ENCODE measurements at regions not wholly inside any gene's neighbourhood (a gene's known extent, or its start where the extent isn't known, plus 50 kb on each side); places are given as distances from the start of the nearest gene placed in this dataset.

GRCh38 chr4:111512081-111512783 is 633.0 kb upstream of the FAM241A start:
- no peak for ATAC-seq

GRCh38 chr4:111519683-111520082 is 625.6 kb upstream of the FAM241A start:
- ATAC-seq: no peak

GRCh38 chr4:111530446-111530845 is 614.8 kb upstream of the FAM241A start:
- ATAC-seq: no peak

DNA sequence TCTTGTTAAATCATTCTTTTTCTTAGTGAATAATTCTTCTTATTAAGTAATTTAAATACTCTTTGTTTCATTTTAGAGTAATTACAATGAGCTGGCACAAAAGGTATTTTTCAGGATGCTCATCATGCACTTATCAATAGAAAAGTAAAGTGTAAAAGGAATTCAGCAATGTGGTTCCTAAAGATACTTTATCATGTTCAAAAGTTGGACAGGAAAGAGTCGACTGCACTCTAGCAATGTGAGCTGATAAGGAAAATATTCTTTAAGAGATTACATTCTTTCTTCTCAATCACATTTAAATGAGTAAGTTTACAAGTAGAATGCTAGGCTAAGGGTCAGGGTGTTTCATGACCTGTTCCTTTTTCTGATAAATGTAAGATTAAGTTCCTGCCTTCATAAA is 609.5 kb upstream of the FAM241A start:
- no peak for ATAC-seq

DNA sequence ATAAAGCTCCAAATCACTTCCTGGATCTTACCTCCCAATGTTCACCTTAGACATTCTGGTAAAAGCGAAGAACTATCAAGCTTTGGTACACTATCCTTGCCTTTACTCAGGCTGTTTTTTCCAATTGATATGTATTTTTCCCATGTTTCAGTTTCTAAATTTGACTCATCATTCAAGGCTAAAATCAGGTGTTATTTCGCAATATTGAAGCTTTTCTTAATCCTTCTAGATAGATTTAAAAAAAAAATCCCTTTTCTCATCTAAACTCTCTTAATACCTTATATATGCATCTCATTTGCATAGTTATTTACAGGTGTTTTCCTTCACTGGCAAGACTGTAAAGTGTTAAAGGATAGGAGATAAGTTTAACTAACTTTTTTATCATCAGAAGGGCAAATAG is 608.1 kb upstream of the FAM241A start:
- no peak for ATAC-seq

GRCh38 chr4:111537871-111538270 is 607.4 kb upstream of the FAM241A start:
- ATAC-seq: no peak

DNA sequence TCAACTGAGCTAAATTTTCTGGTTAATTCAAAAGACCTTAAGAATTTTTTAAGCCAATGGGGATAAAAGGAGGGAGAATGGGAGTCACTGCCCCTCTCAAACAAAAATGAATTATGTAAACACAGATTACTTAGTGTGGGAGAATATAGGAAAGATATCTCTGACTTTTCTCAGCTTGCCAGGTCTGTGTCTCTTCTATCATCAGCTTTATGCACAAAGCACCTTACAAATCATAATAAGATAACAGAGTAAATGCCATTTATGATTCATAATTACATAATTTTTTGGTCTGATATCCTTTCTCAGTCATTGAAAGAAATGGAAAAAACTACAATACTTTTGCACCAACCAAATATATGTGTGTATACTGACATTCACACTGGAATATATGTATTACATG is 604.6 kb upstream of the FAM241A start:
- ATAC-seq: no peak

GRCh38 chr4:111542056-111542455 is 603.2 kb upstream of the FAM241A start:
- ATAC-seq: no peak

- no peak for ATAC-seq
Observed at GRCh38 chr4:111546881-111547280, 598.4 kb upstream of the FAM241A start.

DNA sequence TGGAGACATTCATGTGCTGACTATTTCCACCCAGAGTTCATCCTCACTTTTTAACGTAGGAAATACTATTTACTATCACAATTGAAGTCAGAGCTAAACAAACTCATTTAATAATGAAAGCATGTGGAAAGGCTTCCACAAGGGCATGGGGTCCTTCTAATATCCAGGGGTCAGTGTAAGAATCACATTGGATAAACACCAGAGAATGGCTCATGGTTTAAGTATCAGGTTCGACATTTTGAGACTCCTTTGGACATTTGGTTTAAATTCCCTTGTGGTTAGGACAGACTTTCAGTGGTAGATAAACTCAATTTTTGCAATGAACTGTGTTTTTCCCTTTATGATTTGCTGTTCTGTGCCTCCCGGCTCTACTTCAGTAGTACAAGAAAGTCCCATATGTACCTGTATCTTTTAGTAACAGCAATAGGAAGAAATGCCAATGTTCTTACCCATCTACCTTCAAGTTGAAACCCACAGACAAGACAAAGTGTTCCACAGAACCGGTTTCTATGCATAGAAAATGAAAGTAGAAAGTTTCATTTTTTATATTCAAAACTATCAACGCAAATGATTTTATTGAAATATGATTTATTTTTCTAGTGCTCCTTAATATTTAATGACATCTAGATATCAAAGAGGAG is 589.0 kb upstream of the FAM241A start:
- no peak for ATAC-seq

GRCh38 chr4:111556851-111557250 is 588.4 kb upstream of the FAM241A start:
- no peak for ATAC-seq

DNA sequence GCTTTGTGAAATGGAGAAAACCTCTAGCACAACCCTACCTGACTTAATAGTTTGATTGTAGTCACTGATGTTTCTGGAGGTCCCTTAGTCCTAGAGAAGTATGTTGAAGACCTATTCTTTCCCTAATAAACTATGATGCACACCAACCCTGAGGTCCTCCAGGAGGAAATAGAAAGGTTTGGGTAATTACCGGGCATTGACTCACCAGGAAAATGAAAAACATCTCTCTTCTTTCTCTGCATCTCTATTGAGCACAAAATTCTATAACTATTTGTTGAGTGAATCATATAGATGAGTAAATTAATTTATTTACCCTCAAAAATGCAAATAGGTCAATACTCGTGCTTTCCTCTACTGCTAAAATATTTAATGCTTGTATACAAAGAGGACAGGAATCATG is 582.4 kb upstream of the FAM241A start:
- ATAC-seq: no peak

DNA sequence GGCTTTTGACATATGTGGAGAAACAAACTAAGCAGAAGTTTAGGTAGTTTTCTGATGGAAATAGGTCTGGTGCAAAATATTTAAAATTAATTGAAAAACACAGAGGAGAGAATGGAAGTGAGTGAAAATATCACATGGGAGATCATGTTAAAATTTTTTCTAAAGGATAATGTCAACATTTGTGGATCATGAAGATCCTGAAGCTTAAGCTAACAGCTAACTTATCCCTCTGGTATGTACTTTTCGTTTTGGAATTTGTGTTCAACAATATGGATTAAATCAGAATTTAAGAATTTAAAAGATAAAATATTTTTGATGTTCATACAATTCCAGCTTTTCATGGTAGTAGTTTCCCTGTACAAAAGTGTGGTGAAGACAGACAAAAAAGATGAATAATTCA is 572.8 kb upstream of the FAM241A start:
- no peak for ATAC-seq

DNA sequence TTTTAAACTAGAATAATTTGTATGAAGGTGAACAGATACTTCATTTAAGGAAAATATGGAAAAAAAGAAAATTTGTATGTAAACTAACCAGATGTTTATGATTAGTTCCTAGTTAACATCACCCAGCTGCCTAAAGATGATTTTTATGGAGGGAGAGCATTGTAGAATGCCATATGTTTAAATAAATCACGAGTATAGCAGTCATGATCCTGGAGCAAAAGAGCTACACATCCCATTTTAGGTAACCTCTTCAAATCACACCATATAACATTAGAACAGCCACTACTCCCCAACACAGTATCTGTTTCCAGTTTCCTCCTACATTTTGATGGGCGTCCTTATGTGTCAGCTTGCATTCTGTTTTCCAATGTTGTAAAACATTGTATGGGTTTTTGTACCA is 571.9 kb upstream of the FAM241A start:
- ATAC-seq: no peak

- no peak for ATAC-seq
Observed at GRCh38 chr4:111579767-111580166, 565.5 kb upstream of the FAM241A start.

DNA sequence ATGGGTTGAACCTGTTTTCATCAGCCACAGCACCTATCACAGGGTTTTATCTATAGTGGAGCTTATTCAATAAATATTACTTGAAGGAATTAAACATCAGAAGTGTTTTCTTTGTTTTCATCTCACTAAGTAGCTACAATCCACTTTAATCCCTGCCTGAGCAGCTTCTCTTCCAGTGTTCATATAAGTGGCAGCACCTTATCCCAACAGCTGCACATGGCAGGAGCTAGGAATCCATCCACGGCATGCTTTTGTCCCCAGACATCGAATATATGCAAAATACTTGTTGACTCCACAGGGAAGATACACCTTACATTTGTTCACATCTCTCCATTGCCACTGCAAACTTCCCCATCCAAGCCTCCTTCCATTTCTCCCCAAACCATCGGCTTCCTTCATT is 549.8 kb upstream of the FAM241A start:
- no peak for ATAC-seq

GRCh38 chr4:111596491-111596890 is 548.8 kb upstream of the FAM241A start:
- ATAC-seq: no peak

DNA sequence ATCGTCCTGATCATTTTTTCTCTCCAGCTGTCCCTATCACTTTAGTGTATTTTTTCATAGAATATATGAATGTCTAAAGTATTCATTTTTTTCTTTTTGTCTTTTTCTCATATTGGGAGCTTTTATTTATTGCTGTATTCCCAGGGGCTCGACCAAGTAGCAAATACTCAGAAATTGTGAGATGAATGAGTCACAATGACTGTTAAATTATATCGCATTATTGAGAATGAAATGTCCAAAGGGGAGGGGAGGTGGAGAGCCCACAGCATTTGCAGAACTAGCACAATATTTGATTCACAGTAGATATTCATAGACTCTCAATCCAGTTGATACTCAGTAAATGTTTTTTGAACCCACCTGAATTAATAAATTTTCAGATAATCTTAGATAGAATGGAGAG is 543.6 kb upstream of the FAM241A start:
- no peak for ATAC-seq

DNA sequence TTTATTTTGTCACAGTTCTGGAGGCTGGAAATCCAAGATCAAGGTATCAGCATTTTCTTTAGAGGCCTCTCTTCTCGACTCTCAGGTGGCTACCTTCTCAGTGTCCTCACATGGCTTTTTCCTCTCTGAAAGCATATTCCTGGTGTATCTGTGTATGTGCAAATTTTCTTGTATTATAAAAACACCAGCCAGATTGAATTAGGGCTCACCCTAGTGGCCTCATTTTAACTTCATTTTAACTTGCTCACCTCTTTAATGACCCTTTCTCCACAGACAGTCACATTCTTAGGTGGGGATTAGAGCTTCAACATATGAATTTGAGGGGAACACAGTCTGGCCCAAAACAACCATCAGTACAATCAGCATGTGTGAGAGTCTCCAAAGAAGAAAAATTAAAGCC is 542.4 kb upstream of the FAM241A start:
- ATAC-seq: no peak

GRCh38 chr4:111605111-111605510 is 540.1 kb upstream of the FAM241A start:
- ATAC-seq: no peak

DNA sequence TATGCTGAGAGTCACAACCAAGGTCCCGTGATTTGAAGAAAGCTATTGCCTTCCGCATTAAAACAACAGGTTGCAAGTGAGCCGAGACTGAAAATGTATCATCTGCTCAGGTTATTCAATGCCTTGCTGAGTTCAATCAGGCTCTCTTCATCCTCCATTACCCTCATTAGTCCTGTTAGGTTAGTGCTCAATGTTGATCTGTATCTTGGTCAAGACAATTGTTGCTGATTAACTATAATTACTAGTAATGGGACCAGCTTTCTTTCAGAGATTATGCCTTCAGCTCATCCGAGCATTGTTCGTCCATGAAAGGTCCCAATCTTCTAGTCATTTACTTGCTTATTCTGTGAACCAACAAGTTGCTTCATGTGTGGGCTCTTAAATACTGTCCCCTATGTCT is 534.6 kb upstream of the FAM241A start:
- ATAC-seq: no peak

- ATAC-seq: no peak
Observed at GRCh38 chr4:111618908-111619307, 526.3 kb upstream of the FAM241A start.

DNA sequence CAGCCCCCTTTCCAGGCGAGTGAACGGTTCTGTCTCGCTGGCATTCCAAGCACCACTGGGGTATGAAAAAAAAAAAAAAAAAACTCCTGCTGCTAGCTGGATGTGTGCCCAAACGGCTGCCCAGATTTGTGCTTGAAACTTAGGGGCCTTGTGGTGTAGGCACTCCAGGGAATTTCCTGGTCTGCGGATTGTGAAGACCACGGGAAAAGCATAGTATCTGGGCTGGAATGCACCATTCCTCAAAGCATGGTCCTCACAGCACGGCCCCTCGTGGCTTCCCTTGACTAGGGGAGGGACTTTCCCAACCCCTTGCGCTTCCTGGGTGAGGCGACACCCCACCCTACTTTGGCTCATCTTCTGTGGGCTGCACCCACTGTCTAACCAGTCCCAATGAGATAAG is 516.8 kb upstream of the FAM241A start:
- no peak for ATAC-seq

- ATAC-seq: no peak
Observed at GRCh38 chr4:111630705-111631104, 514.5 kb upstream of the FAM241A start.

All from activated CD4-positive, CD25-positive, alpha-beta regulatory T cell treated with anti-CD3 and anti-CD28 coated beads, Interleukin-2, amount 50 U/mL, for 24 hours (primary cell).